ENCODE measurements at regions not wholly inside any gene's neighbourhood (a gene's known extent, or its start where the extent isn't known, plus 50 kb on each side); places are given as distances from the start of the nearest gene placed in this dataset.

DNA sequence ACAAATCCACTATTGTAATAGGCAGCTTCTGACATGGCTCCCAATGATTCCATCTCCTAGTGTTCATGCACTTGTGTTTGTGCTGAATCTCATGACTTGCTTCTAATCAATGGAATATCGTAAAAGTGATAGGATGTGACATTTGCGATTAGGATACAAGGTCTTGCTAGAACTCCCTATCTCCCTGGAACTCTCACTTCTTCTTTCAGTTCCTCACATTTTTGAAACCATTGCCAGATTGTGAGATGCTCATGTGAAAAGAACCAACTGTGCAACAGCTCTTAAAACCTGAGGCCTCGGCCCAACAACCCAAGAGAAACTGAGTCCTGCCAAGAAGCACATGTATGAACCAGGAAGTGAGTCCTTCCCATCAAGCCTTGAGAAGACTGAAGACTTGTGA lies 226.9 kb upstream of the DTNA start:
- H3K36me3 ChIP-seq, result no peaks in the 10 kb centered on the region
- TF ChIP-seq, protein P1, sequence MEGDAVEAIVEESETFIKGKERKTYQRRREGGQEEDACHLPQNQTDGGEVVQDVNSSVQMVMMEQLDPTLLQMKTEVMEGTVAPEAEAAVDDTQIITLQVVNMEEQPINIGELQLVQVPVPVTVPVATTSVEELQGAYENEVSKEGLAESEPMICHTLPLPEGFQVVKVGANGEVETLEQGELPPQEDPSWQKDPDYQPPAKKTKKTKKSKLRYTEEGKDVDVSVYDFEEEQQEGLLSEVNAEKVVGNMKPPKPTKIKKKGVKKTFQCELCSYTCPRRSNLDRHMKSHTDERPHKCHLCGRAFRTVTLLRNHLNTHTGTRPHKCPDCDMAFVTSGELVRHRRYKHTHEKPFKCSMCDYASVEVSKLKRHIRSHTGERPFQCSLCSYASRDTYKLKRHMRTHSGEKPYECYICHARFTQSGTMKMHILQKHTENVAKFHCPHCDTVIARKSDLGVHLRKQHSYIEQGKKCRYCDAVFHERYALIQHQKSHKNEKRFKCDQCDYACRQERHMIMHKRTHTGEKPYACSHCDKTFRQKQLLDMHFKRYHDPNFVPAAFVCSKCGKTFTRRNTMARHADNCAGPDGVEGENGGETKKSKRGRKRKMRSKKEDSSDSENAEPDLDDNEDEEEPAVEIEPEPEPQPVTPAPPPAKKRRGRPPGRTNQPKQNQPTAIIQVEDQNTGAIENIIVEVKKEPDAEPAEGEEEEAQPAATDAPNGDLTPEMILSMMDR (IDR thresholded peaks at IDR 0.05), result no peak
- no peak for TF ChIP-seq POLR2A (IDR thresholded peaks at IDR 0.05)

GRCh38 chr18:34491719-34492118 lies 218.4 kb upstream of the DTNA start:
- Histone ChIP-seq H3K4me3 (no peak overlapping the region), H3K27me3 (peaks cover 0 to 20% of the 10 kb centered on the region in 2 donors), H3K27ac (no peak overlapping the region), H3K9me3 (no peaks in the 10 kb centered on the region), H3K36me3 (no peaks in the 10 kb centered on the region), H3K4me1 (no peaks in the 10 kb centered on the region)
- no peak for DNase-seq
- intact Hi-C loops (cut with DNase I; ENCODE audit: low total_unique reads), result no loop called here
- TF ChIP-seq POLR2A (IDR thresholded peaks at IDR 0.05), result no peak
- TF ChIP-seq, protein P1 (IDR thresholded peaks at IDR 0.05), result no peak

More for the DNA sequence above, 226.9 kb upstream of the DTNA start:
- no peak overlapping the region for H3K4me3 ChIP-seq
- H3K9me3 ChIP-seq, result no peaks in the 10 kb centered on the region
- no peak for DNase-seq
- H3K27me3 ChIP-seq, result no peaks in the 10 kb centered on the region
- intact Hi-C loops (cut with DNase I; ENCODE audit: low total_unique reads), result no loop called here
- H3K4me1 ChIP-seq, result no peaks in the 10 kb centered on the region
- H3K27ac ChIP-seq, result no peak overlapping the region

GRCh38 chr18:34492652-34493051 lies 217.4 kb upstream of the DTNA start:
- Histone ChIP-seq H3K9me3 (no peaks in the 10 kb centered on the region), H3K36me3 (no peaks in the 10 kb centered on the region), H3K27ac (no peak overlapping the region), H3K4me3 (peak overlapping the region; percentile 29 to 38), H3K4me1 (no peaks in the 10 kb centered on the region), H3K27me3 (peaks cover 0 to 20% of the 10 kb centered on the region in 2 donors)
- DNase-seq, result no peak
- no peak for TF ChIP-seq POLR2A (IDR thresholded peaks at IDR 0.05)
- TF ChIP-seq, protein P1 (IDR thresholded peaks at IDR 0.05), result no peak
- intact Hi-C loops (cut with DNase I; ENCODE audit: low total_unique reads), result no loop called here

DNA sequence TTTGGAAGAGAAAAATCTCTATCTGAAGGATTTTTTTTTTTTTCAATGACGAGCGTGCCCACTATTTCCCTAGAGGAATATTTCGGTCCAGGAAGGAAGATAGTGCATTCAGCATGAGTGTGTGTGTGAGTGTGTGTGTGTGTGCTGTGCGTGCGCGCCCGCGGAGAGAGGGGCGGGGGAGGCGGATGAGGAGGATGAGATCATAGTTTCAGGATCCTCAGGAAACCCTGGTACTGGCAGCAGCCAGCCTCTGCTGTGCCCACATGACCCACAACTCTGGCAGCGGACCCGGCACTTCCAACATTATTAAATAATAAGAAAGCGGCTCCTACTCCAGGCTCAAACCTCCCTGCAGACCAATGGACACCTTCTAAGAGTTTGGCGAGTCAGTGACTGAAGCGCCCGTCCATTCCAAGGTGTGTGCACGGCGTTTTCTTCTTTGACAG lies 217.0 kb upstream of the DTNA start:
- peak; percentile 35 to 36 for DNase-seq
- peak overlapping the region; percentile 29 to 38 for H3K4me3 ChIP-seq
- no peaks in the 10 kb centered on the region for H3K36me3 ChIP-seq
- no peaks in the 10 kb centered on the region for H3K4me1 ChIP-seq
- H3K27me3 ChIP-seq, result peaks cover 0 to 20% of the 10 kb centered on the region in 2 donors
- intact Hi-C loops (cut with DNase I; ENCODE audit: low total_unique reads), result no loop called here
- peak overlapping the region in 1 of 2 donors; percentile 5 for H3K27ac ChIP-seq
- no peaks in the 10 kb centered on the region for H3K9me3 ChIP-seq
- TF ChIP-seq, protein P1 (IDR thresholded peaks at IDR 0.05), result no peak
- no peak for TF ChIP-seq POLR2A (IDR thresholded peaks at IDR 0.05)

DNA sequence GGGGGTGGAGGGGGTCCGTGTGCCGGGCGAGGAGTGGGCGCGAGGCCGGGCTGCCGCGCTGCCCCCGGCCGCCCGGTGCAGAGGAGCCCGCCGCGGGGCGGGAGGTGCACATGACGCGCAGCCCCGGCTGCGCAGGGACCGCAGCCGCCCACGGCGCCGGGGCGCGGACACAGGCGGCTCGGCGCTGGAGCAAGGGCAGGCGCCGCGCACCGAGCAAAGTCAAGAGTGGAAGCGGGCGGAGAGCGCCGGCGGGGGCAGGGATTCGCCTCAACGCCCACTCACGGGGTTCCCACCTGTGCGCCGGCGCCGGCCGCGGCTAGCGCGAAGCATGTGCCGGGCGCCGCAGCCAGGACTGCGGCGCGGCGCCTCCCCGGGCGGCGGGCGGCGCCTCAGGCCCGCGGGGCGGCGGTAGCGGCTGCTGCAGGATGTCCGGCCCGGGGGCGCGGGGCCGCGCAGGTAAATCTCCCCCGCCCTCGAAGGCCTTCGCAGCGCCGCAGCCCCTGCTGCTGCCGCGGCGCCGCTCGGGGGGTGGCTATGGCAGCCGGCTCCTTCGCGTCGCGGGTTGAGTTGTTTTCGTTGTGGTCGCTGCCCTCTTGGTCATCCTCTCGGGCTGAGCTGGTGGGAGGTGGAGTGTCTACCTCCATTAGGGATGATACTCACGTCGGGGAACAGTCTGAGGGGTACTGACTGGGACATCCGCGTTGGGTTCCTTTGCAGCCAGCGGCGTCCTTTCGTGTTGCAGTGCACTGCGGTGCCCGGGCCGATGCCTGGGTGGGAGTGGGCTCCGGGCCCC lies 216.3 kb upstream of the DTNA start:
- Histone ChIP-seq H3K9me3 (no peaks in the 10 kb centered on the region), H3K36me3 (no peaks in the 10 kb centered on the region), H3K4me1 (no peaks in the 10 kb centered on the region), H3K4me3 (peak overlapping the region; percentile 29 to 38), H3K27ac (peak overlapping the region in 1 of 2 donors; percentile 5), H3K27me3 (peaks cover 0 to 20% of the 10 kb centered on the region in 2 donors)
- intact Hi-C loops (cut with DNase I; ENCODE audit: low total_unique reads), result no loop called here
- no peak for TF ChIP-seq POLR2A (IDR thresholded peaks at IDR 0.05)
- TF ChIP-seq, protein P1 (IDR thresholded peaks at IDR 0.05), result peak in 1 of 4 experiments; percentile 4
- no peak for DNase-seq

Data from uterus (tissue), 3 donors.